ENCODE measurements at regions not wholly inside any gene's neighbourhood (a gene's known extent, or its start where the extent isn't known, plus 50 kb on each side); places are given as distances from the start of the nearest gene placed in this dataset.

- TF ChIP-seq CTCF (IDR thresholded peaks at IDR 0.05), result no peak
- TF ChIP-seq POLR2A (IDR thresholded peaks at IDR 0.05), result no peak
- Histone ChIP-seq H3K36me3 (no peaks in the 10 kb centered on the region), H3K27me3 (no peaks in the 10 kb centered on the region), H3K27ac (no peak overlapping the region), H3K4me3 (no peak overlapping the region), H3K4me1 (no peaks in the 10 kb centered on the region), H3K9me3 (peaks cover 0 to 7% (median 0%) of the 10 kb centered on the region in 12 donors)
- intact Hi-C loops (cut with DNase I), result no loop called here
- DNase-seq (no peak), ATAC-seq (no peak)
- 86 to 91% (median 87%) methylated on average over 3 of the region's 3 CpGs for WGBS, 4 donors
Measured at GRCh38 chr4:146041139-146042004, 102.7 kb upstream of the ZNF827 start.

GRCh38 chr4:146040623-146041022 is 102.0 kb upstream of the ZNF827 start:
- no peak for ATAC-seq
- DNase-seq, result no peak
- 36 to 47% (median 40%) methylated on average over 1 of the region's 1 CpG for WGBS, 4 donors
- H3K4me1 ChIP-seq, result no peaks in the 10 kb centered on the region
- H3K9me3 ChIP-seq, result peaks cover 0 to 7% (median 0%) of the 10 kb centered on the region in 12 donors
- no peaks in the 10 kb centered on the region for H3K36me3 ChIP-seq
- H3K27me3 ChIP-seq, result no peaks in the 10 kb centered on the region
- H3K4me3 ChIP-seq, result no peak overlapping the region
- intact Hi-C loops (cut with DNase I), result no loop called here
- TF ChIP-seq POLR2A (IDR thresholded peaks at IDR 0.05) (no peak), CTCF (IDR thresholded peaks at IDR 0.05) (peak in 1 of 12 donors; percentile 5)
- no peak overlapping the region for H3K27ac ChIP-seq

- ATAC-seq (no peak), DNase-seq (no peak)
- Histone ChIP-seq H3K36me3 (no peaks in the 10 kb centered on the region), H3K4me1 (no peaks in the 10 kb centered on the region), H3K4me3 (no peak overlapping the region), H3K27ac (no peak overlapping the region), H3K9me3 (peaks cover 0 to 5% (median 0%) of the 10 kb centered on the region in 12 donors), H3K27me3 (no peaks in the 10 kb centered on the region)
- WGBS, 4 donors, result 16 to 31% (median 30%) methylated on average over 5 of the region's 5 CpGs
- intact Hi-C loops (cut with DNase I), result no loop called here
- no peak for TF ChIP-seq CTCF (IDR thresholded peaks at IDR 0.05)
- TF ChIP-seq POLR2A (IDR thresholded peaks at IDR 0.05), result no peak
Measured at GRCh38 chr4:146033149-146033548, 94.5 kb upstream of the ZNF827 start.

- 53 to 61% (median 55%) methylated on average over 7 of the region's 7 CpGs for WGBS, 4 donors
- Histone ChIP-seq H3K27me3 (no peaks in the 10 kb centered on the region), H3K4me1 (no peaks in the 10 kb centered on the region), H3K27ac (no peak overlapping the region), H3K4me3 (no peak overlapping the region), H3K36me3 (no peaks in the 10 kb centered on the region), H3K9me3 (peaks cover 0 to 5% (median 0%) of the 10 kb centered on the region in 12 donors)
- ATAC-seq (no peak), DNase-seq (no peak)
- TF ChIP-seq POLR2A (IDR thresholded peaks at IDR 0.05), result no peak
- intact Hi-C loops (cut with DNase I), result no loop called here
Measured at GRCh38 chr4:146032234-146032860, 93.7 kb upstream of the ZNF827 start.
